Sigmoid colon (tissue), 4 donors: ENCODE measurements at regions not wholly inside any gene's neighbourhood (a gene's known extent, or its start where the extent isn't known, plus 50 kb on each side); places are given as distances from the start of the nearest gene placed in this dataset.

Experiments
- EP300 ChIP-seq, 4 donors: sonication (generic); formaldehyde crosslinking; IDR thresholded peaks; one replicate each; pipeline ENCODE4 v1.6.1; 2017; ENCODE audit warnings: antibody characterized with exemption in 4 of 4
- POLR2A ChIP-seq, 2 donors: fragments of 450-650 bp; IDR thresholded peaks; one replicate each; pipeline ENCODE4 v1.6.1; 2016; ENCODE audit warnings: antibody characterized with exemption in 2 of 2, mild to moderate bottlenecking in 2 of 2, moderate library complexity in 2 of 2
- POLR2AphosphoS5 ChIP-seq, 4 donors: sonication (generic); formaldehyde crosslinking; IDR thresholded peaks; one replicate each; pipeline ENCODE4 v1.6.1; 2017; ENCODE audit warnings: antibody characterized with exemption in 4 of 4
- TF ChIP-seq, protein P1 (sequence below), 4 experiments: fragments of 450-650 bp in 3 of 4; fragments of 200-600 bp in 1 of 4; IDR thresholded peaks; one replicate each; pipeline ENCODE4 v1.5.1; 2016 to 2019; ENCODE audit warnings: antibody characterized with exemption in 4 of 4, mild to moderate bottlenecking in 3 of 4, moderate library complexity in 2 of 4

DNA sequence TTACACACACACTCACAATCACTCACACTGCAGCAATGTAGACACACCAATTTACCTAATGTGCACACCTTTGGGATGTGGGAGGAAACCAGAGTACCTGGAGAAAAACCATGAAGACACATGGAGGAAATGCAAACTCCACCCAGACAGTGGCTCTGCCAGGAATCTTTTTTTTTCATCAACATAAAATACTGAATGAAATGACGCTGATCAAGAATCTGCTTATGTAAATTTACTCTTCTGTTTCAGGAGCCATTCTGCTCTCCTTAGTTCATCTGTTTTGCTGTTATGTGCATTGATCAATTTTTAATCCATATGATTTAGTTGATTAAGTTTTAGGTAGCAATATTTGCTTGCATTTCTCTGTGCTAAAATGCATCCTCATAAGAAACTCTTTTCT, 414.2 kb upstream of the CCDC54 start:
- no peak for TF ChIP-seq EP300 (IDR thresholded peaks at IDR 0.05)
- TF ChIP-seq, protein P1, sequence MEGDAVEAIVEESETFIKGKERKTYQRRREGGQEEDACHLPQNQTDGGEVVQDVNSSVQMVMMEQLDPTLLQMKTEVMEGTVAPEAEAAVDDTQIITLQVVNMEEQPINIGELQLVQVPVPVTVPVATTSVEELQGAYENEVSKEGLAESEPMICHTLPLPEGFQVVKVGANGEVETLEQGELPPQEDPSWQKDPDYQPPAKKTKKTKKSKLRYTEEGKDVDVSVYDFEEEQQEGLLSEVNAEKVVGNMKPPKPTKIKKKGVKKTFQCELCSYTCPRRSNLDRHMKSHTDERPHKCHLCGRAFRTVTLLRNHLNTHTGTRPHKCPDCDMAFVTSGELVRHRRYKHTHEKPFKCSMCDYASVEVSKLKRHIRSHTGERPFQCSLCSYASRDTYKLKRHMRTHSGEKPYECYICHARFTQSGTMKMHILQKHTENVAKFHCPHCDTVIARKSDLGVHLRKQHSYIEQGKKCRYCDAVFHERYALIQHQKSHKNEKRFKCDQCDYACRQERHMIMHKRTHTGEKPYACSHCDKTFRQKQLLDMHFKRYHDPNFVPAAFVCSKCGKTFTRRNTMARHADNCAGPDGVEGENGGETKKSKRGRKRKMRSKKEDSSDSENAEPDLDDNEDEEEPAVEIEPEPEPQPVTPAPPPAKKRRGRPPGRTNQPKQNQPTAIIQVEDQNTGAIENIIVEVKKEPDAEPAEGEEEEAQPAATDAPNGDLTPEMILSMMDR (IDR thresholded peaks at IDR 0.05) = no peak
- no peak for TF ChIP-seq POLR2A (IDR thresholded peaks at IDR 0.05)
- TF ChIP-seq POLR2AphosphoS5 (IDR thresholded peaks at IDR 0.05) = no peak
